Gastroesophageal sphincter (tissue), 4 donors: ENCODE measurements at regions not wholly inside any gene's neighbourhood (a gene's known extent, or its start where the extent isn't known, plus 50 kb on each side); places are given as distances from the start of the nearest gene placed in this dataset.

Source experiments
- ATAC-seq: fragments of 150-250 bp; one replicate; pipeline ENCODE4 v1.9.1; 2016; ENCODE audit warnings: mild to moderate bottlenecking, moderate library complexity
- H3K27ac ChIP-seq, 4 donors: fragments of 200-600 bp; sonication (generic) in 3 of 4; 1 replicate in 3 of 4; 2 replicates in 1 of 4; pipeline ENCODE4 v1.5.1; 2016 to 2019
- H3K27me3 ChIP-seq: fragments of 200-600 bp; sonication (generic); one replicate; pipeline ENCODE4 v1.5.1; 2019
- H3K36me3 ChIP-seq, 2 donors: fragments of 200-600 bp; sonication (generic); one replicate each; pipeline ENCODE4 v1.5.1; 2019; ENCODE audit warnings: control low read depth in 1 of 2
- H3K4me1 ChIP-seq, 3 donors: fragments of 200-600 bp; sonication (generic); 1 replicate in 2 of 3; 2 replicates in 1 of 3; pipeline ENCODE4 v1.5.1; 2016 to 2019; ENCODE audit warnings: control low read depth in 2 of 3
- H3K4me3 ChIP-seq, 2 donors: fragments of 200-600 bp; sonication (generic); one replicate each; pipeline ENCODE4 v1.5.1; 2019; ENCODE audit warnings: mild to moderate bottlenecking in 1 of 2, moderate library complexity in 1 of 2
- H3K9me3 ChIP-seq, 3 donors: fragments of 200-600 bp; sonication (generic); one replicate each; pipeline ENCODE4 v1.5.1; 2017 to 2019; ENCODE audit warnings: control low read depth in 2 of 3
- EP300 ChIP-seq: sonication (generic); formaldehyde crosslinking; IDR thresholded peaks from one replicate; pipeline ENCODE4 v1.6.1; 2017; ENCODE audit warnings: antibody characterized with exemption, mild to moderate bottlenecking
- POLR2A ChIP-seq, 2 donors: fragments of 450-650 bp; IDR thresholded peaks; one replicate each; pipeline ENCODE4 v1.6.1; 2017; ENCODE audit warnings: antibody characterized with exemption in 2 of 2, mild to moderate bottlenecking in 2 of 2, moderate library complexity in 1 of 2
- POLR2AphosphoS5 ChIP-seq: sonication (generic); formaldehyde crosslinking; IDR thresholded peaks from one replicate; pipeline ENCODE4 v1.6.1; 2017; ENCODE audit warnings: antibody characterized with exemption
- WGBS, 2 donors: methylation state at CpG; one replicate each; pipeline ENCODE4 v1.1.5; 2018; ENCODE audit warnings: low coverage in 1 of 2; 5-methylcytosine and 5-hydroxymethylcytosine counted together
- TF ChIP-seq, protein P1 (sequence below), 4 experiments: fragments of 200-600 bp in 2 of 4; fragments of 450-650 bp in 2 of 4; sonication (generic) in 1 of 4; IDR thresholded peaks; one replicate each; pipeline ENCODE4 v1.5.1; 2017 to 2019; ENCODE audit warnings: antibody characterized with exemption in 4 of 4, mild to moderate bottlenecking in 2 of 4, moderate library complexity in 2 of 4

GRCh38 chr18:49731860-49732311, 81.4 kb downstream of the ACAA2 start:
- H3K4me3 ChIP-seq = no peak overlapping the region
- ATAC-seq = no peak
- TF ChIP-seq EP300 (no peak), POLR2A (IDR thresholded peaks at IDR 0.05) (no peak), POLR2AphosphoS5 (no peak)
- TF ChIP-seq, protein P1, sequence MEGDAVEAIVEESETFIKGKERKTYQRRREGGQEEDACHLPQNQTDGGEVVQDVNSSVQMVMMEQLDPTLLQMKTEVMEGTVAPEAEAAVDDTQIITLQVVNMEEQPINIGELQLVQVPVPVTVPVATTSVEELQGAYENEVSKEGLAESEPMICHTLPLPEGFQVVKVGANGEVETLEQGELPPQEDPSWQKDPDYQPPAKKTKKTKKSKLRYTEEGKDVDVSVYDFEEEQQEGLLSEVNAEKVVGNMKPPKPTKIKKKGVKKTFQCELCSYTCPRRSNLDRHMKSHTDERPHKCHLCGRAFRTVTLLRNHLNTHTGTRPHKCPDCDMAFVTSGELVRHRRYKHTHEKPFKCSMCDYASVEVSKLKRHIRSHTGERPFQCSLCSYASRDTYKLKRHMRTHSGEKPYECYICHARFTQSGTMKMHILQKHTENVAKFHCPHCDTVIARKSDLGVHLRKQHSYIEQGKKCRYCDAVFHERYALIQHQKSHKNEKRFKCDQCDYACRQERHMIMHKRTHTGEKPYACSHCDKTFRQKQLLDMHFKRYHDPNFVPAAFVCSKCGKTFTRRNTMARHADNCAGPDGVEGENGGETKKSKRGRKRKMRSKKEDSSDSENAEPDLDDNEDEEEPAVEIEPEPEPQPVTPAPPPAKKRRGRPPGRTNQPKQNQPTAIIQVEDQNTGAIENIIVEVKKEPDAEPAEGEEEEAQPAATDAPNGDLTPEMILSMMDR (IDR thresholded peaks at IDR 0.05) = no peak
- no peaks in the 10 kb centered on the region for H3K36me3 ChIP-seq
- 79 to 89% methylated on average over 2 to 3 of the region's 3 CpGs for WGBS, 2 donors
- peaks cover 5% of the 10 kb centered on the region for H3K27me3 ChIP-seq
- H3K4me1 ChIP-seq = peaks cover 0 to 9% (median 0%) of the 10 kb centered on the region in 3 donors
- no peaks in the 10 kb centered on the region for H3K9me3 ChIP-seq
- H3K27ac ChIP-seq = no peak overlapping the region

DNA sequence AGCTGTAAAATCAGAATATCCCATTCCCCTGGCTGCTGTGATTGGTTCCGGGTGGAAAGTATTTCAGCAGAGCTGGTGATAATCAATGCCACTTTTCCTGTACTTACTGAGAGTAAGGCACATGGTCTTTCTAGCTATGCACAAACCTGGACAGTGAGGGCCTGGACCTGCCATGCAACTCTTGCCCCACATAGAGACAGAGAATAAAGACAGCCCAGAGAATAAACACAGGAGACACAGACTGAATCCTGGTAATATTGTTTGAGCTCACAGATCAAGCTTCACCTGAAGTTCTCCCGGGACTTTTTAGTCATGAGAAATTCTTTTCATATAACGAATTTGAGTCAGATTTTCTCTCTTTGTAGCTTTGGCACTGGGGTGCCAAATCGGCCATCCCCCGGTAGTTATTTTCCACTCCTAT, 81.9 kb downstream of the ACAA2 start:
- WGBS, 2 donors = 89 to 93% methylated on average over 3 to 5 of the region's 5 CpGs
- peaks cover 0 to 12% (median 0%) of the 10 kb centered on the region in 3 donors for H3K4me1 ChIP-seq
- no peaks in the 10 kb centered on the region for H3K36me3 ChIP-seq
- peaks cover 5% of the 10 kb centered on the region for H3K27me3 ChIP-seq
- TF ChIP-seq, protein P1 (IDR thresholded peaks at IDR 0.05) = no peak
- TF ChIP-seq POLR2AphosphoS5 (no peak), POLR2A (IDR thresholded peaks at IDR 0.05) (no peak), EP300 (no peak)
- H3K27ac ChIP-seq = no peak overlapping the region
- no peak for ATAC-seq
- no peaks in the 10 kb centered on the region for H3K9me3 ChIP-seq
- H3K4me3 ChIP-seq = no peak overlapping the region

- TF ChIP-seq, protein P1 (IDR thresholded peaks at IDR 0.05) = no peak
- no peaks in the 10 kb centered on the region for H3K9me3 ChIP-seq
- WGBS, 2 donors = no CpG with 5 or more reads among the region's 4 CpGs
- no peak overlapping the region for H3K27ac ChIP-seq
- no peak overlapping the region for H3K4me3 ChIP-seq
- ATAC-seq = no peak
- H3K27me3 ChIP-seq = peaks cover 5% of the 10 kb centered on the region
- peaks cover 0 to 17% (median 0%) of the 10 kb centered on the region in 3 donors for H3K4me1 ChIP-seq
- H3K36me3 ChIP-seq = no peaks in the 10 kb centered on the region
Observed at GRCh38 chr18:49730951-49731391, 82.4 kb downstream of the ACAA2 start.

DNA sequence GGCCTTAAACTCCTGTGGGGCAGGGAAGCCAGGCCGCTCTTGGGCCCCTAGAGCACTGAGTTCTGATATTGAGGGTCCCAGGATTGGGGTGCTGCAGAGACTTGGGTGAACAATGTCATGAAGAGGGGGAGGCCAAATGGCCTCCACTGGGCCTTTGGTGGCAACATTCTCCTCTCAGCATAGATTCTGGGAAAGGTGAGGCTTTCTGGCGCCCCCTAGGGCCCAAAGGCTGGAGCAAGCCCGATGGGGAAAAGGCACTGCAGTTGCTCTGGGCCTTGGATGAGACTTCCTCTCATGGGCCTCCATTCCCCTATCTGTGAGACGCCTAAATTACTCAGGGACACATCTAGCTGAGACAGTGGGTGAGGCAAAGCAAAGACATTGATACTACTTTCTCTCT, 84.8 kb downstream of the ACAA2 start:
- Histone ChIP-seq H3K27ac (no peak overlapping the region), H3K9me3 (no peaks in the 10 kb centered on the region), H3K27me3 (no peaks in the 10 kb centered on the region), H3K36me3 (no peaks in the 10 kb centered on the region), H3K4me3 (no peak overlapping the region), H3K4me1 (peaks cover 0 to 19% (median 0%) of the 10 kb centered on the region in 3 donors)
- 50 to 86% methylated on average over 1 to 2 of the region's 4 CpGs for WGBS, 2 donors
- ATAC-seq = no peak
- TF ChIP-seq EP300 = no peak
- TF ChIP-seq, protein P1 (IDR thresholded peaks at IDR 0.05) = peak in 1 of 4 experiments; percentile 41

DNA sequence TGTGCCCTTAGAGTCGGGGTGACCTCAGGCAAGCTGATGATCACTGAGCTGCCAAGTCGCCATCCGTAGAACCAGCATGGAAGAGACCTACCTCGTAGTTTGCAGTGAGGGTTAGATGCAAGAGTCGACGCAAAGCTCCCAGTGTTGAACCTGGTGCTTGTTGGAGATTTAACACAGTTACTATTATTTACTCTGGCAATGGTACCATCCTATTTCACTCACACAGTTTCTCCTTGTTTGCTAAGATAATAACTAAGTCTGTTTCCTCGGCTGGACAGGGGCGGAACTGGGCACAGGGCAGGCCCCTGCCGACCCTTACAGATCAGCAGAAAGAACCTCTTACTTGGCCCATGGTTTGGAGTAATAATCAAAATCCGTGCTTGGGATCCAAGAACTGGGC, 85.5 kb downstream of the ACAA2 start:
- Histone ChIP-seq H3K9me3 (no peaks in the 10 kb centered on the region), H3K4me1 (peaks cover 0 to 19% (median 0%) of the 10 kb centered on the region in 3 donors), H3K27ac (no peak overlapping the region), H3K36me3 (no peaks in the 10 kb centered on the region), H3K27me3 (no peaks in the 10 kb centered on the region), H3K4me3 (no peak overlapping the region)
- TF ChIP-seq EP300 = no peak
- no peak for TF ChIP-seq POLR2A (IDR thresholded peaks at IDR 0.05)
- no peak for TF ChIP-seq POLR2AphosphoS5
- TF ChIP-seq, protein P1 (IDR thresholded peaks at IDR 0.05) = no peak
- no peak for ATAC-seq
- 89% methylated on average over 9 of the region's 10 CpGs; no CpG with 5 or more reads in 1 of the 2 donors for WGBS, 2 donors
